ELR (cell line): ENCODE measurements at regions not wholly inside any gene's neighbourhood (a gene's known extent, or its start where the extent isn't known, plus 50 kb on each side); places are given as distances from the start of the nearest gene placed in this dataset.

Experiments used
- DNase-seq: peaks from one replicate; pipeline ENCODE4 v3.0.0-alpha.2; 2015; ENCODE audit warnings: low read depth

DNA sequence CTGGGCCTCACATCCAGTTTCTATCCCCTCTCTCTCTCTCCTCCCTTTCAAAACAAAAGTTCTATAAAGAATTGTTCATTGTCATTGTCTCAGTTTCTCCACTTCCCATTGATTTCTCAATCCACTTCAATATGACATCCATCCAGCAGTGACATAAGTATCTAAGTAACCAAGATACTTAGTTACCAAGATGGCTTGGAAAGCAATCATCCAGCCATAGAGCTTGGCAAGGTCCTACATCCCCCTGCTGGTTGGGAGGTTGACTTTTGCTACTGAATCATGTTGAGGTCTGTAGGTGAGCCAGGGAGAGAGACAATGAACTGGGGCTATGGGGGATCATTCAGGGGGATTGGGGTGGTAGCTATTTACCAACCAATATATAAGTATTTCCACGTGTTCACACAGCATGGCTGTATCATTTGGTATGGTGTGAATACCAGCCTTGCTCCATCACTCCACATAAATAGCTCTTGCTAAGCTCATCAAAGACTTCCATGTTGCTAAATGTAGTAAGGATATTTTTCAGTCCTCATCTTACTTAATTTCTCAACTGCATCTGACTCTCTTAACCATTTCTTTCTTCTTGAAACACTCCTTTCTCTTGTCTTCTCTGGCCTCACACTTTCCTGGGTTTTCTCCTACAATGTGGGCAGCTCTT is 58.8 kb upstream of the NTRK3 start:
- DNase-seq, result no peak

DNA sequence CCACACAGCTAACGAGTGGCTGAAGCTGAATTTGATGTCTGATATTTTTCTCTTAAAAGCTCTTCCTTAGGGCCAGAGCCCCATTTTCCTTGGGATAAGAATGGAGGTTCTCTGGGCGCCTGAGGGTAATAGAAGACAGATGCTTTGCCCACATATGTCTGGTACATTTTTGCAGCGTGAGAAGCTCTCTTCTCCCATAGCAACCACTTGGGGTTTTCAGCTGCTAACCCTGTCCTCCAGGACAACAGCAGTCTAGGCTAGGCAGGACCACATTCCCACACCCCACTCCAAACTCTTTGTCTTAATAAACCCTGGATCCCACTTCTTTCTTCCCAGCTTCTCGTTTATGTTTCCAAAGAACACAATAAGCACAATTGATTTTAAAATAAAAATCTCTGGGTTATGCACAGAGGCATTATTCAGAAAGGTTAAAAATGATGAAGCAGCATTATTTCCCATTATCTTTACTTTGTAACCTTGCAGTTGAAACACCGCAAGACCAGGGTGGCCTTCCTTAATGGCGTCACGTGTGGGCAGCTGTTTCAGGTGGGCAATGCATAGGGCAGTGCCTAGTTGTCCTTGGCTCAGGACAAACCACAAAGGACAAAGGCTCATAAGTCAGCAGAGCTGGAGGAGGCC is 56.5 kb upstream of the NTRK3 start:
- no peak for DNase-seq

DNA sequence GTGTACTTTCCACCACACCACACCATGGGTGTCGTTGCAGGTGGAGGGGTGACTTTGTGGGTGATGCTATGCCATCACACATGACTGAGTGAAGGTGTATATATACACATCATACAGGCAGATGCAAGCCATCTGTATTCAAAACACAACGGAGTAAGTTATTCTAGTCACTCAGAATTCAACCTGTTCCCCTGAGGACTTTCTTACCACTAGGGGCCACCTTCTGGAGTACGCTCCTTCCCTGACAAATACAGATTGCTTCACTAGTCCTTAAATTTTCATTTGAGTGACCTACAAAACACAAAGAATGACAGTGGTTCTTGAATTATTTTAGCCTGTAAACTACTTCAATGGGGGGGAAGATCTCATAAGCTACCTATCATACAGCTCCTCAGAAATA is 52.8 kb upstream of the NTRK3 start:
- DNase-seq, result no peak

DNA sequence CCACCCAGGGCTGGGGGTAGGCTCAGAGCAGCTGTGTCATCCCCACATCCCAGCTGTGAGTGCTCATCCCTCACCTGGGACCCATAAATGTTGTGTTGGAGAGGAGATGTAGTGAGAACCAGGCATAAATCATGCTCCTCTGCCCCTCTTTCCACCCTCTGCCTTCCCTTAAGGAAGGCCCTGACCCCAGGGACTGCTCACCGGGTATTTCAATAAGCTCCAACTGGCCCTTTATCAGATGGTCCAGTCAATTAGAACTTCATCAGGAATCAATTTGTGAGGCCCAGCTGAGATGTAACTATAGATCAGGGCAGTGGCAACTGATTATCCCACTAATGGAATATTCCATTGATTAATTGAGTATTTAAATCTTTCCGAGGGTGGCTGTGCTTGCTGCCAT is 50.8 kb upstream of the NTRK3 start:
- no peak for DNase-seq
